ENCODE measurements at regions not wholly inside any gene's neighbourhood (a gene's known extent, or its start where the extent isn't known, plus 50 kb on each side); places are given as distances from the start of the nearest gene placed in this dataset.

DNA sequence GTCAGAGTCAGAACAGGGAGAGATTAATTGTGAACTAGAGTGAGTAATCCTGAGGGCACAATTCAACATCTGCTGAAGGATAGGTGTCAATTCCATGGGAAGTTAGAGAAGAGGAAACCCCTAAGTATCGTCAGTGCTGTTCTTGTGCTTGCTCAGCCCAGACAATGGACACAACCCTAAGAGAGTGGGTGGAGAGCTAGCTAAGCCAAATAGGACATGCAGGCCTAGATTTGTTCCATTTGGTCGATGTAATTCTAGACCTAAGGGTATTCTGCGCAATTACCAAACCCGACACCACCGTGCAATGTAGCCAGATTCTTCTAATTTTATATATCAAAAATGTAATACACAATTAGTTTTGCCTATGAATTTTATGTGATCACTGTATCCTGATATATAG, 431.6 kb downstream of the SH3GL2 start:
- TF ChIP-seq, protein P1, sequence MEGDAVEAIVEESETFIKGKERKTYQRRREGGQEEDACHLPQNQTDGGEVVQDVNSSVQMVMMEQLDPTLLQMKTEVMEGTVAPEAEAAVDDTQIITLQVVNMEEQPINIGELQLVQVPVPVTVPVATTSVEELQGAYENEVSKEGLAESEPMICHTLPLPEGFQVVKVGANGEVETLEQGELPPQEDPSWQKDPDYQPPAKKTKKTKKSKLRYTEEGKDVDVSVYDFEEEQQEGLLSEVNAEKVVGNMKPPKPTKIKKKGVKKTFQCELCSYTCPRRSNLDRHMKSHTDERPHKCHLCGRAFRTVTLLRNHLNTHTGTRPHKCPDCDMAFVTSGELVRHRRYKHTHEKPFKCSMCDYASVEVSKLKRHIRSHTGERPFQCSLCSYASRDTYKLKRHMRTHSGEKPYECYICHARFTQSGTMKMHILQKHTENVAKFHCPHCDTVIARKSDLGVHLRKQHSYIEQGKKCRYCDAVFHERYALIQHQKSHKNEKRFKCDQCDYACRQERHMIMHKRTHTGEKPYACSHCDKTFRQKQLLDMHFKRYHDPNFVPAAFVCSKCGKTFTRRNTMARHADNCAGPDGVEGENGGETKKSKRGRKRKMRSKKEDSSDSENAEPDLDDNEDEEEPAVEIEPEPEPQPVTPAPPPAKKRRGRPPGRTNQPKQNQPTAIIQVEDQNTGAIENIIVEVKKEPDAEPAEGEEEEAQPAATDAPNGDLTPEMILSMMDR (IDR thresholded peaks at IDR 0.05; ENCODE audit: control insufficient read depth, insufficient read depth, low read depth, low read length, missing control alignments): no peak
- no peak overlapping the region for H3K4me3 ChIP-seq (ENCODE audit: control insufficient read depth, low read depth, low read length)
- DNase-seq (ENCODE audit: low read depth): no peak

DNA sequence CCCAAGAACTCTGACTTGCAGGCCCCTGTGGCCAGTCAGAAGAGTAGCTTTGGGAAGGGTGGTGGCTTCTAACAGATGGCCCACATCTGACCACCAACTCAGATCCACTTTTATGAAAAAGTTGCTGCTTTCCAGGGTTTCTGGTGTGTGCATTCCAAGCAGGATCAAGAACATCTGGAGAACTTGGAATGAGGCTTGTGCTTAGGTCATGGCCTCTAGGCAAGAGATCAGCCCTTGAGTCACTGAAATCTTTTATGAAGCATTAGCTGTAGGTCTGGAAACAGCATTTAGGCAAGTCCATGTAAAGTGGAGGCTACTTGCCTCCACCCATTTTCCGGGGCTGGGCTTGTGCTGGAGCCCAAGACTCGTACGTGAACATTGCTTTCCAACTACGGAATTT, 433.3 kb downstream of the SH3GL2 start:
- H3K4me3 ChIP-seq (ENCODE audit: control insufficient read depth, low read depth, low read length): no peak overlapping the region
- DNase-seq (ENCODE audit: low read depth): no peak
- TF ChIP-seq, protein P1 (IDR thresholded peaks at IDR 0.05; ENCODE audit: control insufficient read depth, insufficient read depth, low read depth, low read length, missing control alignments): no peak

DNA sequence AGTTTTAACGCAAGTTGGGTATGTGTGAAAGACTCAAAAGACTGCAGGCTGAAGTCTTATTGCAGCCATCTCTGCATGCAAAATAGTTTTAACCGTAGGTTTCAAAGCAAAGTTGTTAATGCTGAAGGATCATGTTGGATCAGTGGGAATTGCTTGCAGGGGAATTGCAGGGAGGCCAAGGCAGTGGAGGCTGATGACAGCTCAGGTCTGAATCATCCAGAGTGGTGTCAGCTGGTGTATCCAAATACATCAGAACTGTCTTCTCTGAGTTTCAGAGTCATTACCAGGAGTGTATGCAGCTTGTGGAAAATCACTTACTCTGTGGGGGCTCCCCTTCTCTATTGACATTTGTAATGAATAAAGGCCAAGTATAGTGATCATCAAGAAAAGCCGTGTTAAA, 435.7 kb downstream of the SH3GL2 start:
- TF ChIP-seq, protein P1 (IDR thresholded peaks at IDR 0.05; ENCODE audit: control insufficient read depth, insufficient read depth, low read depth, low read length, missing control alignments): no peak
- H3K4me3 ChIP-seq (ENCODE audit: control insufficient read depth, low read depth, low read length): no peak overlapping the region
- DNase-seq (ENCODE audit: low read depth): no peak

DNA sequence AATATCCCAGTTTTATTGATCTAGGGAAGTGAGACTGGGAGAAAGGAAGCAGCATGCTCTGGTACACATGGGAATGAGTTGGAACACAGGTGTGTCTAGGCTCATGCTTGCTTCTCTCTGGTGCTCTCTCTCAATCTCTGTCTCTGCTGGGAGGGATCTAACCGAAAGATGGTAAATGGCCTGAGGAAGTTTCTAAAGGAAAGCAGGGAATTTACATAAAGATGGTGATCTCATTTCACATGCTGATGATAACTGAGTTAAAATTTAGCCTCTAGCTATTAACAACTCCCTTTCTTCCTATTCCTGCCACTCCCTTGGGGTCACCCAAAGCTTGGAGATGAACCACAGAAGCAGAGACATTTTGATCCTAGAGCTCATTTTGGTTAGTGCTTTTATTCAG, 436.2 kb downstream of the SH3GL2 start:
- TF ChIP-seq, protein P1 (IDR thresholded peaks at IDR 0.05; ENCODE audit: control insufficient read depth, insufficient read depth, low read depth, low read length, missing control alignments): no peak
- DNase-seq (ENCODE audit: low read depth): no peak
- no peak overlapping the region for H3K4me3 ChIP-seq (ENCODE audit: control insufficient read depth, low read depth, low read length)

DNA sequence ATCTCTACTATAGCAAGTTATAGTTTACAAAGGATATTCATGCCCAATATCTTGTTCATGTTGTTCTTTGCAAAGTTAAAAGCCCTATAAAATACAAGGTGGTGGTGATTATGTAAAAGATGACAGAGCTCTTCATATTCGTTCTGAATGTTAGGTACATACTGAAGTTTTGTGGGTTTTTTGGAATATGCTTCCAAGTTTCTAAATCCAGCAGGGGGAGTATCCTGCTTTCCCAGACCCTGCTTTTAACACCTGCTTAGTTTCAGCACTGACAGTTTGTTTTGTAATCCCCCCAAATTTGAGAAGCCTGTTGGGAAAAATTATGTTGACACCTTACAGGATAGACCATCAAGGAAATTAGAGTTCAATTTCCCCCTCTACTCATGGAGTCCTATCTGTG, 438.3 kb downstream of the SH3GL2 start:
- TF ChIP-seq, protein P1 (IDR thresholded peaks at IDR 0.05; ENCODE audit: control insufficient read depth, insufficient read depth, low read depth, low read length, missing control alignments): no peak
- H3K4me3 ChIP-seq (ENCODE audit: control insufficient read depth, low read depth, low read length): no peak overlapping the region
- no peak for DNase-seq (ENCODE audit: low read depth)

DNA sequence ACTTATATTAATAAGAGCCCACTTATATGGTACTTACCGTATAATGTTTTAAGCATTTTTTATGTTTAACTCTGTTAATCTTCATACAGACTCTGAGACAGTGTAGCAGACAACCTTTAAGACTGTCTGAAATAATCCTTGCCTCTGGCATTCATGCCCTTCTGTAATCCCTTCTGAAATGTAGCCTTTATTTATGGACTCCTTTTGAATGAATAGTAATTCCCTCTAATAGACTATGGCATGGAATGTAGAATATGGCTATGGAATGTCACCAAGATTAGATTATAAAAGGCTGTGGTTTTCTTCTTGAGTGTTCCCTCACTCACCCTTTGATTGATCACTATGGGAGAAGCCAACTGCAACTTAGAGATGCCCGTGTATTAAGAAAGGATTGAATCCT, 439.4 kb downstream of the SH3GL2 start:
- H3K4me3 ChIP-seq (ENCODE audit: control insufficient read depth, low read depth, low read length): no peak overlapping the region
- no peak for DNase-seq (ENCODE audit: low read depth)
- TF ChIP-seq, protein P1 (IDR thresholded peaks at IDR 0.05; ENCODE audit: control insufficient read depth, insufficient read depth, low read depth, low read length, missing control alignments): no peak

DNA sequence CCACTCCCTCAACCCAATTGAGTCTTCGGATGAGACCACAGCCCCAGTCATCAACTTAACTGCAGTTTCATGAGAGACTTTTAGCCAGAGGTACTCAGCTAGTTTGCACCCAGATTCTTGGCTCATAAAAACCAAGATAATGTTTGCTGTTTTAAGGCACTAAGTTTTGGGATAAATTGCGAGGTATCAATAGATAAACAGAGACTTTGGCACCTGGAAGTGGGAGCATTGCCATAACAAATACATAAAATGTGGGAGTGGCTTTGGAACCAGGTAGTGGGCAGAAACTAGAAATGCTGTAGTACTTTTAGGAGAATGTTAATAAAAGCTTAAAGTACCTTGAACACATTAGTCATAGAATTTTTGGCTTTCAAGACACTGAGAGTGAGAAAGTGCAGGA, 439.8 kb downstream of the SH3GL2 start:
- TF ChIP-seq, protein P1 (IDR thresholded peaks at IDR 0.05; ENCODE audit: control insufficient read depth, insufficient read depth, low read depth, low read length, missing control alignments): no peak
- DNase-seq (ENCODE audit: low read depth): no peak
- no peak overlapping the region for H3K4me3 ChIP-seq (ENCODE audit: control insufficient read depth, low read depth, low read length)

Measured in AG09309 (cell line).